ENCODE measurements at regions not wholly inside any gene's neighbourhood (a gene's known extent, or its start where the extent isn't known, plus 50 kb on each side); places are given as distances from the start of the nearest gene placed in this dataset.

DNA sequence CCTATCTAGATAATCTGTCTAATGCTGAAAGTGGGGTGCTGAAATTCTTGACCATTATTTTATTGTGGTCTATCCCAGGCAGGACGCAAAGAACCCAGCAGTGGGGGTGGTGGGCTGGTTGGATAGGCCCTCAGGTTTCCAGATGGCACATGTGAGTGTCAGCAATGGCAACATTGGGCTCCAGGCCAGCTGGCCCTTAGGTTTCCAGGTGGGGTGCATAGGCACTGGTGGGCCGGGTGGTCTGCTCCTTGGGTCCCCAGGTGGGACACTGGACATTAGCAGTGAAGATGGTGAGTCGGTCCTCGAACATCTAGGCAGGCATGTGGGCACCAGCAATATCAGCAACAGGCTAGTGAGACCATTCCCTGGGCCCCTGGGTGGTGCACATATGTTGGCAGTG is 680.3 kb upstream of the ACVR2A start:
- TF ChIP-seq, protein P1, sequence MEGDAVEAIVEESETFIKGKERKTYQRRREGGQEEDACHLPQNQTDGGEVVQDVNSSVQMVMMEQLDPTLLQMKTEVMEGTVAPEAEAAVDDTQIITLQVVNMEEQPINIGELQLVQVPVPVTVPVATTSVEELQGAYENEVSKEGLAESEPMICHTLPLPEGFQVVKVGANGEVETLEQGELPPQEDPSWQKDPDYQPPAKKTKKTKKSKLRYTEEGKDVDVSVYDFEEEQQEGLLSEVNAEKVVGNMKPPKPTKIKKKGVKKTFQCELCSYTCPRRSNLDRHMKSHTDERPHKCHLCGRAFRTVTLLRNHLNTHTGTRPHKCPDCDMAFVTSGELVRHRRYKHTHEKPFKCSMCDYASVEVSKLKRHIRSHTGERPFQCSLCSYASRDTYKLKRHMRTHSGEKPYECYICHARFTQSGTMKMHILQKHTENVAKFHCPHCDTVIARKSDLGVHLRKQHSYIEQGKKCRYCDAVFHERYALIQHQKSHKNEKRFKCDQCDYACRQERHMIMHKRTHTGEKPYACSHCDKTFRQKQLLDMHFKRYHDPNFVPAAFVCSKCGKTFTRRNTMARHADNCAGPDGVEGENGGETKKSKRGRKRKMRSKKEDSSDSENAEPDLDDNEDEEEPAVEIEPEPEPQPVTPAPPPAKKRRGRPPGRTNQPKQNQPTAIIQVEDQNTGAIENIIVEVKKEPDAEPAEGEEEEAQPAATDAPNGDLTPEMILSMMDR (IDR thresholded peaks at IDR 0.05), result no peak
- TF ChIP-seq EZH2 (IDR thresholded peaks at IDR 0.05; ENCODE audit: borderline replicate concordance, insufficient read depth, low read depth, low read length, poor library complexity, severe bottlenecking), result no peak
